ENCODE measurements at regions not wholly inside any gene's neighbourhood (a gene's known extent, or its start where the extent isn't known, plus 50 kb on each side); places are given as distances from the start of the nearest gene placed in this dataset.
"Not testable (repeated sequence)": the region's sequence is repeated elsewhere in the genome, so short reads cannot be mapped to it uniquely, and the experiment has no call there.

DNA sequence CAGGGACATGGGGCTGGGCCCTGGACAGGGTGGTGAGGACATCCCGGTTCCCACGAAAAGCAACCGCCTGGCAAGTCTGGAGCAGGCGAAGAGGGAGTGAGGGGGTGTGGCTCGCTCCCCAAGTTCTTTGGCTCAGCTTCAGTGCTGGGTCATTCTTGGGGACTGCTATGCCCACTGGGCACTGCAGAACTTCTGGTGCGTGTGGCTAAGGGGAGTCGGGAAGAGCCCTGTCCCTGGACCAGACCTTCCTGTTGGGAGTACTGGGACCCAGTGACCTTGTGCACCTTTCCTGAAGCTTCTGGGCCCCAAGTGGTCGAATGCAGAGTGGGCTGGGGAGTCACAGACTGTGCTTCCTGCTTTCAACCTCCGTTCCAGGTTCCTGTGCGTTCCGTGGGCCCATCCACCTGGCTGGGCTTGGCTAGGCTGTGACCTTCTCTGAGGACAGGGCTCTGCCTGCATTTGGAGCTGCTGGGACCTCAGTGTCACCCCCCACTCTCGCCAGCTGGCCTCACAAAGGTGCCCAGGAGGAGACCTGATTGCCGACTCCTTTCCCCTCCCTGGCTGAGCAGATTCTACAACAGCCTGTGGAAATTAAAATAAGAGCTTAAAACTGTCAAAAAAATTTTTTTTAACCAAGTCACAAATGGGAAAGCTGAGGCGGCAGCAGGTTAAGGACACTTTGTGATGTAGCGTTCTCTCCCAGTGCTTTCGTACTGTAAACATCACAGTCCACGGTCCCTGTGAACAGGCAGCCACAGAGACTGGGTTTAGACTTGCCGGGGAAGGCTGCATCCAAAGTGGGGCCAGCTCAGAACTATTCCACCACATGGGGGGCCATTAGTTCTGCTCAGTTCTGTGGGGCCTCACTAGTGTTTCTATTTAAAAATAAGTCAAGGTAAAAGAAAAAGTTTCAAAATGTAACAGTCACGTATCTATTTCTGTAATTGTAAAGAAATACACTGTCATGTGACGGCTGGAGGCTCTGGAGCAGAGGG is 63.8 kb upstream of the WNT7B start:
- DNase-seq, result peak; percentile 6

DNA sequence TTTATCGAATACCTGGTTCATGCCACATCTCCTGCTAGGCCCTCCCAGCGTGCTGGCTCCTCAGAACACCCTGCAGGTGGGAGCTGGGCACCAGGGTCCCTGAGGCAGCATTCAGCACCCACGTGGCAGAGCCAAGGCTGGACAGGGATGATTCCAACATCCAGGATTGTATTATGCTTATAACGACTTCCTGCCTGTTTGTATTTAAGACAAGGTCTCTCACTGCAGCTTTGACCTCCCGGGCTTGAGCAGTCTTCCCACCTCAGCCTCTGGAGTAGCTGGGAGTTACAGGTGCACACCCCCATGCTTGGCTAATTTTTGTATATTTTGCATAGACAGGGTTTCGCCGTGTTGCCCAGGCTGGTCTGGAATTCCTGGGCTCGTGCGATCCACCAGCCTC is 64.7 kb upstream of the WNT7B start:
- no peak for DNase-seq

DNA sequence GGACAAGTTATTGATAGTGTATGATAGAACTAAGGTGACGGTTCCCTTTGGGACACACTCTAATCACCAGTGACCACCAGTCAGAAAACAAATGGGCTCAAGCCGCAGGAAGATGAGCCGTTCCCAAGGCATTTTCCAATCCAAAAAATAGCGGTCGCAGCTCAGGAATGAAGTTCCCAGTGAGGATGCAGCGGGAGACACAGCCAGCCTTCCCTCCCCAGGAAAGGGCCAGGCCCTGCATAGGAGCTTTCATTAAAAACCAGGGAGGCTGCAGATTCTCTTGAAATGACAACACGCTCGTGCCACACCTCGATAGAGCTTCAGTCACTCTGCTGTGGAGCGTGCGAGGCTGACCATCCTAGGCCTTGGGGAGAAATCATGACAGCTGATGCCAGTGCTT is 65.8 kb upstream of the WNT7B start:
- no peak for DNase-seq

GRCh38 chr22:46043339-46043738 is 66.4 kb upstream of the WNT7B start:
- no peak for DNase-seq

- no peak for DNase-seq
Measured at GRCh38 chr22:46043816-46044620, 67.1 kb upstream of the WNT7B start.

GRCh38 chr22:46044621-46045458 is 67.9 kb upstream of the WNT7B start:
- no peak for DNase-seq

DNA sequence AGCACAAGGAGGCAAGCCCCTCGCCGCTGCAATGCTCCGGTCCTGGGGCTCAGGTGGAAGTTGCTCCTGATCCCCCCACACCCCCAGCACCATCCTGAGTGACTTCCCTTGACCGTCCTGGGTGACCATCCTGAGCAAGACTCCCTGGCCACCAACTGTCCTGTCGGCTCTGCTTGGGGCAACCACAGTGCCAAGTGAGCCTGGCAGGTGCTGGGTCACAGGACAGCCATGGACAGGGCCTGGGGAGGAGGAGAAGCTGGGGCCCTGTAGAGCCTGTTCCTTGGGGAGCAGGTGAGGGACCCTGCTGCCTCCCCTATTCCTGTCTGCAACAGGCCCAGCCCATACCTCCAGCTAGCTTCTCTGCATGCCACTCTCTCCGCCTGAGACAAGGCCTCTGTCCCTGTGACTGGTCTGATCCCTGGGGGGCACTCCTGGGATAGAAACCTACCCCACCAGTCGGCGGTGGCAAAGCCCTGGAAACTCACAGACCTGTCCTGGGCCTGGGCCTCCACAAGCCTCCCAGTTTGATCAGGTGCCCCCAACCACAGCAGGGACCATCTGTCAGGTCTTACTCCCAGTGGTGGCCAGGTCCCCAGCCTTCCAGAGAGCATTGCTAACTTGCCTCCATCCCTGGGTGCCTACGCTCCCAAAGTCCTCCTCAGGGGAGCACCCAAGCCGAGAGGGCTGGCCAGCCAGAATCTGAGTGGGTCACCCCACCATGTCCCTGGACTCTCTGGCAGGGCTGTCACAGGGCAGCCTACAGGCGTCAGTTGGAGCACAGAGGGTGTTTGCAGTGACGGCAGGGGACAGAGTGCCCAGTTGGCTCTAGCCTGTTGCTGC is 68.7 kb upstream of the WNT7B start:
- DNase-seq, result no peak

GRCh38 chr22:46046299-46046685 is 69.3 kb upstream of the WNT7B start:
- DNase-seq, result no peak

GRCh38 chr22:46047226-46047625 is 70.3 kb upstream of the WNT7B start:
- DNase-seq, result no peak

GRCh38 chr22:46047841-46048595 is 71.1 kb upstream of the WNT7B start:
- no peak for DNase-seq

DNA sequence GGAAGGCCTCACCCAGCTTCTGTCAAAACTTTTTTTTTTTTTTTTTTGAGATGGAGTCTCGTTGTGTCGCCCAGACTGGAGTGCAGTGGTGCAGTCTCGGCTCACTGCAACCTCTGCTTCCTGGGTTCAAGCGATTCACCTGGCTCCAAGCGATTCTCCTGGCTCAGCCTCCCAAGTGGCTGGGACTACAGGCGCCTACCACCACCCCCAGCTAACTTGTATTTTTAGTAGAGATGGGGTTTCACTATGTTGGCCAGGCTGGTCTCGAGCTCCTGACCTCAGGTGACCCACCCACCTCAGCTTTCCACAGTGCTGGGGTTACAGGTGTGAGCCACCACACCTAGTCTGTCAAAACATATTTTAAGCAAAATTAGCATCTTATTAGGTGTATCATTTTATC is 71.7 kb upstream of the WNT7B start:
- not testable (repeated sequence) for DNase-seq

- no peak for DNase-seq
Measured at GRCh38 chr22:46049726-46050450, 72.9 kb upstream of the WNT7B start.

DNA sequence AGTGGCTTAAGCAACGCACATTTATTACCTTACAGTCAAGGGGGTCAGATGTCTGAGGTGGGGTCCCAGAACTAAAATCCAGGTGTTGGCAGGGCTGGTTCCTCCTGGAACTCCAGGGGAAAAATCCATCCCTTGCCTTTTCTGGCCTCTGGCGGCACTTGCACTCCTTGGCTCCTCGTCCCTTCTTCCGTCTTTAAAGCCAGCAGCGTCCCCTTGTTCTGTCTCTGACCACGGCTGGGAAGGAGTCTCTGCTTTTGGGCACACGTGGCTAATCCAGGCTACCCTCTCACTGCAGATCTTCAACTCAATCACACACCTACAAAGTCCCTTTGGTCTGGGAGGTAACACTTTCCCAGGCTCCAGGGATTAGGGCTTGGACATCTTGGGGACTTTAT is 73.5 kb upstream of the WNT7B start:
- no peak for DNase-seq

- no peak for DNase-seq
Measured at GRCh38 chr22:46050916-46051614, 74.1 kb upstream of the WNT7B start.

GRCh38 chr22:46051646-46052045 is 74.7 kb upstream of the WNT7B start:
- DNase-seq, result no peak

GRCh38 chr22:46052331-46052771 is 75.4 kb upstream of the WNT7B start:
- no peak for DNase-seq

DNA sequence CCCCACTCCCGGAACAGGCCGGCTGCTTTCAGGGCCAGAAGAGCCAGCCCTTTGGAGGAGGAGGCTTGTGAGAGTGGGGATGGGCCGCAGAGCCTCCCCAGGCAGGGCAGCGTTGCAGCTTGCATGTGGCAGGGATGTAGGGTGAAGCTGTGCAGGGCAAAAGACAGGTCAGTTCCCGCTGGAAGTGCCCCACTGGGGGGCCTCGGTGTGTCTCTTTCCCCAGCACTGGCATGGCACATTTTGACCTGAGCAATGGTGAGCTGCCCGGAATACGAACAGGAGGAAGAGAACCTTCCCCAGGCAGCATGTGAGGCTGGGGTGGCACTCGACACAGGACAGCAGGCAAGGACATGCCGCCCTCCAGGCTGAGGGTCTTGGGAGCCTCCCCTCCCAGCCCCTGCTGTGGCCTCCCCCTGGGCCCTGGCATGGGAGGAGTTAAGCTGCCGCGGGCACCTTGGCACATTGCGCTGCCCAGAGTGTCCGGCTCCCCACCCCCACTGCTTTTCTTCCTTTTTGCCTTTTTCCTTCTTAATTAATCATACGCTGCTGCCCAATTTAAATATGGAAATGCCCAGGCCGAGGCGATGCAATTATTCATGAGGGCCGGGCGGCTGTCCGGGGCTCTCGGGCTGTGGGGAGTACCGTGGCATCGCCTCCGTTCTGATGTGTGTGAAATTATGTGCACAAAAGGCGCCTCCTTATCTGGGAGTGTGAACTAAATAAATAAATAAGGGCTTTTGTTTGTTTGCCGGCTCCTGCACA is 76.0 kb upstream of the WNT7B start:
- peak; percentile 71 for DNase-seq

DNA sequence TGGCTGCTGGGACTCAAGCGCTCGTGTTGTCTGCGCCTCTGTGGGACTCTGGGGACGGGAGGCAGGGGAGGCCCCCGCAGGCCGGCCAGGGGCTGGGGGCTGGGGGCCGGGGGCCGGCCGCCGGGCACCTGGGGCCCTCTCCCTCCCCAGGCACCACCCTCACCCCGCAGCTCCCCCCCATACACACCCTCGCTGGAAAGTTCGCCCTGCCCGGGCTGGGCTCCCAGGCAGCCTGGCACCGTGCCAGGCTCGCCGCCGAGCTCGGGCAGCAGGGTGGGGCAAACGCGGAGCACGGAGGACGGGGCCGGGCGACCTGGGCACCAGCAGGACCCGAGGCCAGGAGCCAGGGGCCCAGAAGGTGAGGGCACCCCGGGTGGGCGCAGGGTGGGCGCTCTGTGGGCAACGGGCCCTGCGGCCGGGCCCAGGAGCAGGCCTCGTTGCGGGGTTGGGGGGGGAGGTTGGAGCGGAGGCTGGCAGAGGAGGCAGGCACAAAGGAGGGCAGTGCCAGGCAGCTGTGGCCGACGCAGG is 76.7 kb upstream of the WNT7B start:
- DNase-seq, result no peak
